Ureter (tissue), 1 donor: ENCODE measurements at regions not wholly inside any gene's neighbourhood (a gene's known extent, or its start where the extent isn't known, plus 50 kb on each side); places are given as distances from the start of the nearest gene placed in this dataset.

Experiments
- DNase-seq: peaks from one replicate; pipeline ENCODE4 v3.0.0-alpha.2; 2020; ENCODE audit warnings: low spot score
- donor health status: DM: yes; HTN: yes; CAD: no.

DNA sequence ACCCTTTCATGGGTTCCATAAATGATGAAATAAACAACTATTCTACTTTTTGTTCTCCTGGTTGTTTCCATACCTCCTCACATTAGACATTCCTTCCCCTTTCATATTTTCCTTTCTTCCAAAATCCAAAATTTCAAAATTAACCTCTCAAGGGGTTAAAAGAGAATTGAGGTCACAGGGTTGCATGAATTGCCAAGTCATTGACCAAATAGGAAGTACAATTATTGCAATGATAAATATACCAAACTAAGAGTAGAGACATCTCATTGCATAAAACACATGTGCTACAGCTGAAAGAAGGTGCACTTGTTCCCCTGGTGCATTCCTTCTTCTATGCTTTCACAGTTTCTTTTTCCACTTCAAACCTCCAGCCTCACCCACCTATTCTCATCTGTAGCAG is 136.1 kb downstream of the KCTD12 start:
- DNase-seq, result no peak

DNA sequence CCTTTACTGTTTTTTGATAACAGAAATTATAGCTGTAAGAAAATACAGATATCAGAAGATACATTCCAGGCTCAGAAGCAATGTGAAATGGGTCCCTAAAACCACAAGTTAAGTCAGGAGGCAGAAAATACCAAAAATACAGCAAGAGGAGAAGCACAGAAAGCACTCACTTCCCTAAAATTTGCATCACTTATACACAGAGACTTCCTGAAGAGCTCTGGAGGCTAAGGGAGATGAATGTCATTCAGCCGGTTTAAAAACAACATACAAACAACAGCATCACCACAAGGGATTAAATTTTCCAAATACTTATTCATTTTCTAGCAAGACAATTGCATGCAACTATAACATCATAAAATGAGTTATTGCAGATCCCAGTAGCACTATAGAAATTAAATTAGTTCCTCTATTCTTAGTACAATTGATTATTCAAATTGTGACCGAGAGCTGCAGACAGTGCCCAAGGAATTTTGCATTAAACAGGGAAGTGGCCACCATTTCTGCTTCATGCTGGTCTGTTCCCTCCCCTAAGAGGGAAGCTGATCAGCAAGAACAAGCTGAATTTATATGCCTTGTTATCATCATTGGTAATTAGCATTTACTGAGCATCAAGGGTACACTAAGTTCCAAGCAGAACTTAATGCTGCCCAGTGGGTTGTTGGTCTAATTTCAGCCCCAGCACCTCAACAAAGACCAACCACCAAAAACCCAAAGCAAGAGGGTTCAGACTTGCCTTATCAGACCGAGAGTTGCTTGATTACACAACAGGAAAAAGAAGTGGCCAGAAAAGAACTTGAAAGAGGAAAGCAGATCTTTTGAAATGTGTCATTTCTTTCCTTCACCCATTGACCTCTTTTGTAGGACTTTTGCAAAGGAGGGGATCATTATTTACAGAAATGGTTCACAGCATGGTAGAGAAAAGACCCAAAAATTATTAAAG is 140.7 kb downstream of the KCTD12 start:
- DNase-seq, result no peak

GRCh38 chr13:76741624-76742023 is 144.6 kb downstream of the KCTD12 start:
- DNase-seq, result no peak

- DNase-seq, result no peak
Observed at GRCh38 chr13:76741046-76741445, 145.2 kb downstream of the KCTD12 start.

DNA sequence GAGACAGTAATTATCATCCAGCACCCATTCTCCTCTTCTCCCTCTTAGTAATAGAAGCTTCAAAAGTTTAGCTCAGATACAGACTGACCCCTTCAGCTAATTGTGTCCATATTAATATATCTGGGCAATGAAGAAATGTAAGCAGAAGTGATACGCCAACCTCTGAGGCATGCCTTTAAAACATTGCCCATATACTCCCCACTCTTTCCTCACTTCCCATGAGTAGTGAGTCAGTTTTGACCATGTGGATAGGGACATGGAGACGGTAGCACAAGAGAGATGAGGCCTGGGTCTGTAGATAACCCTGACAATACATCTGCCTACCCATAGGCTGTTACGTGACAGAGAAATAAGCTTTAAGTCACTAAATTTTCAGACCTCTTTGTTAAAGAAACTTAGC is 147.6 kb downstream of the KCTD12 start:
- no peak for DNase-seq

GRCh38 chr13:76737526-76737925 is 148.7 kb downstream of the KCTD12 start:
- DNase-seq, result no peak

GRCh38 chr13:76735641-76736040 is 150.6 kb downstream of the KCTD12 start:
- DNase-seq, result no peak

- DNase-seq, result no peak
Observed at GRCh38 chr13:76733671-76734070, 152.5 kb downstream of the KCTD12 start.

- DNase-seq, result no peak
Observed at GRCh38 chr13:76732367-76732766, 153.8 kb downstream of the KCTD12 start.

DNA sequence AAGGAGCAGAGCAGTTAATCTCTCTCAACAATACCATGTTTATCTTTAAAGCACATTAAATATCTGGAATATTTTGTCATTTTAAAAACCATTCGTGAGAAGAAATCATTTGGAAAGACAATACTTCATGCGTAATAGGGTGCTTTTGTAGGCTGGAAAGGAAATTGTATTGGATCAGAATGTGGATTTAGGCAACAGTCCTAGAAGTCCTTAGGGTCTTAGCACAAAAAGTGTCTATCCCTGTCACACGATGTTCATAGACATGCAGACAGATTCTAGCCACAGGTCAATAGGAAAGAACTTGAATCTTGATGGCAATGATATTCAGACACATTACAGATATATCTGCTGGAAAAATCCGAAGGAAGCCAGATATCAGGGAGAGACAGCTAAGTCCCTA is 156.0 kb downstream of the KCTD12 start:
- no peak for DNase-seq

- no peak for DNase-seq
Observed at GRCh38 chr13:76729691-76730090, 156.5 kb downstream of the KCTD12 start.

DNA sequence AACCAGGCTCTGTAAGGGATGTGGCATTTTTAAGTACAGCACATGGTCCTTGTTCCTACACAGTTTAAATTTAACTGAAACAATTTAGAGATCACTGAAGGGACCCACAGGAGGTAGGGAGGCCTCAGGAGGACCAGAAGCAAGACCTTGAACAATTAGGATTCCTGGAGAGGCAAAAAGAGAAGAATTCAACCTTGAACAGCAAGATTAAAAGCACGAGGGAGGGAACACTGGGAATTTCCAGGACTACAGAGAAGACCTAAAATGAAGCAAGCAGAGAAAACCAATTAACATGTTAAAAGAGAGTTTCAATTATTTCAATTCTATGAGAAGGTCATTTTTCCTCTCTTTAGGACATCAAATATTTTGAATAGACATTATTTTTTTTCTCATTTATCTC is 160.3 kb downstream of the KCTD12 start:
- DNase-seq, result no peak

- no peak for DNase-seq
Observed at GRCh38 chr13:76725211-76725610, 161.0 kb downstream of the KCTD12 start.

GRCh38 chr13:76724421-76724820 is 161.8 kb downstream of the KCTD12 start:
- no peak for DNase-seq

GRCh38 chr13:76723551-76724232 is 162.5 kb downstream of the KCTD12 start:
- no peak for DNase-seq

- no peak for DNase-seq
Observed at GRCh38 chr13:76722782-76723181, 163.4 kb downstream of the KCTD12 start.

- DNase-seq, result no peak
Observed at GRCh38 chr13:76720821-76721220, 165.4 kb downstream of the KCTD12 start.

GRCh38 chr13:76720416-76720815 is 165.8 kb downstream of the KCTD12 start:
- DNase-seq, result no peak

- no peak for DNase-seq
Observed at GRCh38 chr13:76719955-76720354, 166.2 kb downstream of the KCTD12 start.

DNA sequence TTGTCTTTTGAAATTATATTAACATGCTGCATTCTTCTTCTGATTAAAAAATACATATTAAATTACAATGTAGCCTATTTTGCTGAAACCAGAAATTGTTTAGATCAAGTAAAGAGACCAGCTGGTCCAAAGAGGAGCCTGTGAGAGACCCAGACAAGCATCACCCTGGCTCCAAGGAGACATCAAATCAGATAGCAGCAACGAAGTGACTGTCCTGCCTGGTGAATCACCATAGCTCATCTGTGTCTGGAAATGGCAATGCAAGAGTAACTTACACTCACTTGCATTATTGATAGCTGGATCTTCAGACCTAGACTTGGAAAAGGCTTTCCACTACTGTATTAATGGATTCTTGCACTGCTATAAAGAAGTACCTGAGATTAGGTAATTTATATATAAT is 169.1 kb downstream of the KCTD12 start:
- no peak for DNase-seq

GRCh38 chr13:76715621-76716020 is 170.6 kb downstream of the KCTD12 start:
- DNase-seq, result no peak

- no peak for DNase-seq
Observed at GRCh38 chr13:76715075-76715474, 171.1 kb downstream of the KCTD12 start.

- no peak for DNase-seq
Observed at GRCh38 chr13:76713280-76713679, 172.9 kb downstream of the KCTD12 start.
